ENCODE measurements at regions not wholly inside any gene's neighbourhood (a gene's known extent, or its start where the extent isn't known, plus 50 kb on each side); places are given as distances from the start of the nearest gene placed in this dataset.

DNA sequence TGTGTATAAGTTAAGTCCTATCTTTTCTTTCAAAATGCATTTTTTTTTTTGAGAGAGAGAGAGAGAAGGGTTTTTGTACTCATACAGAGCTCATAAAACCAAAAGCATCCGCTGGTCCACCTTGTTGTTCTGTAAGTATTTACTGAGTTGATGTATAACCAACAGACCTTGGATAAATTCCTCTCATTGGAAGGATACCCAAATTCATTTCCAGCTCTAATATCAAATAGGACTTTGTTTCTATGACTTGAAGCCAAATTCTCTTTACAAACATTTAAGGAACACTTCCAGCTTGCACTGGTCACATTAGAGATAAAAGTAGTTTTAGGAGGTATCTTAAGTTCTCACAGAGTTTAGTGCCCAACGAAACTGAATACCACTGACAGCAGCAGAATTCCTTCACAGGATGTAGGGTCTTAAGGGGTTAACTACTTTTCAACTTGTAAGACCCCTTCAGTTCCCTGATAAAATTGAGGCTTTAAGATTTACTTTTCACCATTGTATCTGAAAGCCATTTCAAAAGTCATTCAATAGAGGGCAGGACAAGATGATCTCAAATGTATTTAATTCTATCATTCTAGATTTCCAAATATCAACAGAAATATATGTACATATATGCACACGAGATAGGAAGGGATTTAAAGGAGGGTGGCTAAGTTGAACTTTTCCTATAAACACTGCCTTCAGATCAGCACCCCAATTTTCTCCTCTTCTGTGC lies 1398.5 kb upstream of the CELF4 start:
- TF ChIP-seq, protein P1, sequence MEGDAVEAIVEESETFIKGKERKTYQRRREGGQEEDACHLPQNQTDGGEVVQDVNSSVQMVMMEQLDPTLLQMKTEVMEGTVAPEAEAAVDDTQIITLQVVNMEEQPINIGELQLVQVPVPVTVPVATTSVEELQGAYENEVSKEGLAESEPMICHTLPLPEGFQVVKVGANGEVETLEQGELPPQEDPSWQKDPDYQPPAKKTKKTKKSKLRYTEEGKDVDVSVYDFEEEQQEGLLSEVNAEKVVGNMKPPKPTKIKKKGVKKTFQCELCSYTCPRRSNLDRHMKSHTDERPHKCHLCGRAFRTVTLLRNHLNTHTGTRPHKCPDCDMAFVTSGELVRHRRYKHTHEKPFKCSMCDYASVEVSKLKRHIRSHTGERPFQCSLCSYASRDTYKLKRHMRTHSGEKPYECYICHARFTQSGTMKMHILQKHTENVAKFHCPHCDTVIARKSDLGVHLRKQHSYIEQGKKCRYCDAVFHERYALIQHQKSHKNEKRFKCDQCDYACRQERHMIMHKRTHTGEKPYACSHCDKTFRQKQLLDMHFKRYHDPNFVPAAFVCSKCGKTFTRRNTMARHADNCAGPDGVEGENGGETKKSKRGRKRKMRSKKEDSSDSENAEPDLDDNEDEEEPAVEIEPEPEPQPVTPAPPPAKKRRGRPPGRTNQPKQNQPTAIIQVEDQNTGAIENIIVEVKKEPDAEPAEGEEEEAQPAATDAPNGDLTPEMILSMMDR (IDR thresholded peaks at IDR 0.05; ENCODE audit: insufficient read depth, low read length, poor library complexity, severe bottlenecking): no peak
- TF ChIP-seq EZH2phosphoT487 (conservative IDR thresholded peaks at IDR 0.05; ENCODE audit: low read length): no peak

Measured in SU-DHL-6 (cell line).